ENCODE measurements at regions not wholly inside any gene's neighbourhood (a gene's known extent, or its start where the extent isn't known, plus 50 kb on each side); places are given as distances from the start of the nearest gene placed in this dataset.

DNA sequence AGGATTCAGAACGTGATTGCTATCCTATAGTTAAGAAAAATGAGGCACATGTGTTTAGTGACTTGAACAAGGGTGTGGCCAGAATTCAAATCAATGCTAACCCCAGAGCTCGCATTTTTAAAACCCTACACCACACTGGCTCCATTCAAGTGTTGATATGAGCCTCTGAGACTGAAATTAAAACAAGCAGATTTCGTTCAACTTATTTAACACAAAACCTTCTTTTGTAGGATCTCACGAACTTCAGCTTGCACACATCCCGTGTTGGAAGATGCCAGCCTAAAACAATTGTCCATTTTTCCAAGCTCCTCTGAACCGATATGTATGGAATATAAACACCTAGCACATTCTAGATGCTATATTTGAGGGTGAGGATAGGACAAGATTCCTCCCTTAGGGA is 231.0 kb upstream of the IRX5 start:
- DNase-seq (no peak), ATAC-seq (no peak)
- H3K9me3 ChIP-seq, result no peaks in the 10 kb centered on the region
- TF ChIP-seq, protein P1, sequence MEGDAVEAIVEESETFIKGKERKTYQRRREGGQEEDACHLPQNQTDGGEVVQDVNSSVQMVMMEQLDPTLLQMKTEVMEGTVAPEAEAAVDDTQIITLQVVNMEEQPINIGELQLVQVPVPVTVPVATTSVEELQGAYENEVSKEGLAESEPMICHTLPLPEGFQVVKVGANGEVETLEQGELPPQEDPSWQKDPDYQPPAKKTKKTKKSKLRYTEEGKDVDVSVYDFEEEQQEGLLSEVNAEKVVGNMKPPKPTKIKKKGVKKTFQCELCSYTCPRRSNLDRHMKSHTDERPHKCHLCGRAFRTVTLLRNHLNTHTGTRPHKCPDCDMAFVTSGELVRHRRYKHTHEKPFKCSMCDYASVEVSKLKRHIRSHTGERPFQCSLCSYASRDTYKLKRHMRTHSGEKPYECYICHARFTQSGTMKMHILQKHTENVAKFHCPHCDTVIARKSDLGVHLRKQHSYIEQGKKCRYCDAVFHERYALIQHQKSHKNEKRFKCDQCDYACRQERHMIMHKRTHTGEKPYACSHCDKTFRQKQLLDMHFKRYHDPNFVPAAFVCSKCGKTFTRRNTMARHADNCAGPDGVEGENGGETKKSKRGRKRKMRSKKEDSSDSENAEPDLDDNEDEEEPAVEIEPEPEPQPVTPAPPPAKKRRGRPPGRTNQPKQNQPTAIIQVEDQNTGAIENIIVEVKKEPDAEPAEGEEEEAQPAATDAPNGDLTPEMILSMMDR (IDR thresholded peaks at IDR 0.05), result no peak
- no peaks in the 10 kb centered on the region for H3K4me1 ChIP-seq (ENCODE audit: low read depth)
- H3K4me3 ChIP-seq, result no peak overlapping the region
- intact Hi-C loops (cut with DNase I, micrococcal nuclease), result no loop called here
- no peaks in the 10 kb centered on the region for H3K36me3 ChIP-seq (ENCODE audit: low read depth)

DNA sequence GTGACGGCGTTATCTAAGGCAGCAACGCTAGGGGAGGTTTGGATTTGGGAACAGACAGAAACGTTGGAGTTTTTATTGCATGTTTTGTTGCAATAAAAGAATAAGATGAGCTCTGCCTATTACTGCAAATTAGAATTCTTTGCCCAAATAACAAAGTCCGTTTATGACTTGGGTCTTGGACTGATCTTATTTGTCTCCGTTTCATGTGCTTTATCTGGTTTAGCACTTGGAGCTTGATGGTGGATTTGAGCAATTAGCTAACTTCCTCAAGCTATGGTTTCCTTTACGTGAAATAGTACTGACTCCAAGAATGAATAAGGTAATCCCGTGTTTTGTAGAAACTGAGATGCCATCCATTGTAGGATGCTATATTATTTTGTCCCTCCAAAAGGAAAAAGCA is 233.0 kb upstream of the IRX5 start:
- no peak overlapping the region for H3K4me3 ChIP-seq
- no peaks in the 10 kb centered on the region for H3K36me3 ChIP-seq (ENCODE audit: low read depth)
- intact Hi-C loops (cut with DNase I, micrococcal nuclease), result no loop called here
- ATAC-seq, result no peak
- DNase-seq, result no peak
- no peaks in the 10 kb centered on the region for H3K4me1 ChIP-seq (ENCODE audit: low read depth)
- no peaks in the 10 kb centered on the region for H3K9me3 ChIP-seq
- TF ChIP-seq, protein P1 (IDR thresholded peaks at IDR 0.05), result no peak

DNA sequence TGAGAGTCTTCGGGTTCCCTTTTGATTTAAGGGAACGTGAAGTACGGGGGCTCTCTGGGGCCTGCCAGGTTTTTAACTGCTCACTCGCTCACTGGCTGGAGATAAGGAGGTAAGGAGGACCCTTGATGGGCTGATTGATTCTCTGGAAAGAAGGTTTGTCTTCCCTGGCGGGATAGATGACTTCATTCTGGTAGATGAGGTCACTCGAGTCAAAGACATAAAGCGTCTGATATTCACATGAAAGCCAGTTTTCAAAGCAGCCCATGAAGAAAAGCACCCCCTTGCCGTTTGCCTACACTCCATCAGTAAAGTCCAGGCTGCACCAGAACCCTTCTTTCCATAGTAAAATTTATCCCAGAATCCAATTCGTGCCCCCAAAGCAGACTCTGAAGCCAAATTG is 233.7 kb upstream of the IRX5 start:
- H3K9me3 ChIP-seq, result no peaks in the 10 kb centered on the region
- H3K4me3 ChIP-seq, result no peak overlapping the region
- H3K36me3 ChIP-seq (ENCODE audit: low read depth), result no peaks in the 10 kb centered on the region
- DNase-seq (no peak), ATAC-seq (no peak)
- TF ChIP-seq, protein P1 (IDR thresholded peaks at IDR 0.05), result no peak
- intact Hi-C loops (cut with DNase I, micrococcal nuclease), result no loop called here
- no peaks in the 10 kb centered on the region for H3K4me1 ChIP-seq (ENCODE audit: low read depth)

DNA sequence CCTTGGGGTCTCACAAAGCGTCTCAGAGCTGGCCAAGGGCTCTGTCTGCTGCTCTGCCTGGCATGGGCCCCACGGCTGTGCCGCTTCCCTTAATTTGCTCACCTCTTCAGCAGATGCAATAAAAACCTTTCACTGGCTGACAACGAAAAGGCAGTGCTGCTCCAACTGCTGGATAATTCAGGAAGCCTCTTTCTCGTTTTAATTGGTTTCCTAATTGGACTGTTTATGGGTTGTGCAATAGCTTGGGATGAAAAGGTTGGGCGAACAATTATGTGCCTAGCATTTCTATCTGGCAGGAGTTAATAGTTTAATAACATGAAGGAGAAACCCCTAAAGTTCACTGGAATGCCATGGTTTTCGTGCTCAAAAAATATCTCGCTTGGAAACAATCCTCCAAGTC is 234.1 kb upstream of the IRX5 start:
- intact Hi-C loops (cut with DNase I, micrococcal nuclease), result no loop called here
- H3K4me3 ChIP-seq, result no peak overlapping the region
- H3K9me3 ChIP-seq, result no peaks in the 10 kb centered on the region
- TF ChIP-seq, protein P1 (IDR thresholded peaks at IDR 0.05), result no peak
- no peaks in the 10 kb centered on the region for H3K36me3 ChIP-seq (ENCODE audit: low read depth)
- H3K4me1 ChIP-seq (ENCODE audit: low read depth), result no peaks in the 10 kb centered on the region
- DNase-seq (no peak), ATAC-seq (no peak)

DNA sequence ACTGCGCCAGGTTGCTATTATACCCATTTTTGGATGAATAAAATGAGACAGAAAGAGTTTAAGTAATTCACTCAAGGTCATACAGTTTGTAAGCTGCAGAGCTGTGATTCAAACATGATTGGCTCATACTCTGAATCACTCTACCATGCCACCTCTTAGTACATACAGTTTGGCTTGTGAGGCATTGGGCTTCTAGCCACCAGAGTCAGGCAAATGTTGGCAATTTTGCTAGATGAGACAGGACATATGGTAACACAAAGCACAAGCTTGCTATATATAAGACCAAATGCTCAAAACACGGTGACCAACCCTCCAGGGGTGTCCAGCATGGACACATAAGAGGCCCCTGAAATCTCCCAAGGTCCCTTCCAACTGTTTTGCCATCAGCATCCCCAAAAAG is 236.0 kb upstream of the IRX5 start:
- TF ChIP-seq, protein P1 (IDR thresholded peaks at IDR 0.05), result no peak
- Histone ChIP-seq H3K4me3 (no peak overlapping the region), H3K9me3 (no peaks in the 10 kb centered on the region), H3K36me3 (ENCODE audit: low read depth) (no peaks in the 10 kb centered on the region), H3K4me1 (ENCODE audit: low read depth) (no peaks in the 10 kb centered on the region)
- intact Hi-C loops (cut with DNase I, micrococcal nuclease), result no loop called here
- DNase-seq, result no peak
- ATAC-seq, result no peak

DNA sequence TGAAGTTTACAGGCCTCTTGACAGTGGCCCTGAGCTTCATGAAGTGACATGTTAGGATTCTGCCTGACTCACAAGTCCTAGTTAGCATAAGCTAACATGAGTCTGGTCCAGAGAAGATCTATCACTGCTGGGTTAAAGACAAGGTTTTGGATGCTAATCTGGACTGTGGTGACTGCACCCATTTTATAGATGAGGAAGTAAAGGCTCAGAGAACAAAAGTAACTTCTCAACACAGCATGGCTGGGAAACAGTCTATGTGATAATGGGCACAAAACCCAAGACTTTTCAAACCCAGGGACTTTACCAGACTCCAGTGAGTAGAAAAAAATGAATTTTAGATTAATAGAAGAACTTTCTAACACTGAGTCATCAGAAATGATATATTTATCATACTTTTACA is 236.8 kb upstream of the IRX5 start:
- DNase-seq (no peak), ATAC-seq (no peak)
- H3K4me1 ChIP-seq (ENCODE audit: low read depth), result no peaks in the 10 kb centered on the region
- H3K36me3 ChIP-seq (ENCODE audit: low read depth), result no peaks in the 10 kb centered on the region
- TF ChIP-seq, protein P1 (IDR thresholded peaks at IDR 0.05), result no peak
- H3K9me3 ChIP-seq, result no peaks in the 10 kb centered on the region
- intact Hi-C loops (cut with DNase I, micrococcal nuclease), result no loop called here
- no peak overlapping the region for H3K4me3 ChIP-seq
